Loucy (cell line): ENCODE measurements at regions not wholly inside any gene's neighbourhood (a gene's known extent, or its start where the extent isn't known, plus 50 kb on each side); places are given as distances from the start of the nearest gene placed in this dataset.

Experiments
- H2AFZ ChIP-seq: fragments of 200-600 bp; sonication (generic); 2 replicates; pipeline ENCODE4 v1.6.0; 2016; ENCODE audit warnings: antibody characterized with exemption, mild to moderate bottlenecking, low read length, moderate library complexity
- H3F3A ChIP-seq: fragments of 200-600 bp; 2 replicates; pipeline ENCODE4 v1.6.0; 2016; ENCODE audit warnings: antibody characterized with exemption, low read depth, mild to moderate bottlenecking
- H3K27me3 ChIP-seq: fragments of 200-600 bp; sonication (generic); 2 replicates; pipeline ENCODE4 v1.6.1; 2014; ENCODE audit warnings: low read length, mild to moderate bottlenecking; ENCODE audit not compliant: insufficient read depth, poor library complexity, severe bottlenecking
- H3K36me3 ChIP-seq: fragments of 200-600 bp; sonication (generic); 2 replicates; pipeline ENCODE4 v1.6.1; 2016; ENCODE audit warnings: low read length; ENCODE audit not compliant: insufficient read depth
- H3K4me1 ChIP-seq: fragments of 200-600 bp; sonication (generic); 2 replicates; pipeline ENCODE4 v1.5.1; 2014; ENCODE audit warnings: low read length, mild to moderate bottlenecking; ENCODE audit not compliant: insufficient read depth, poor library complexity, severe bottlenecking
- H3K4me2 ChIP-seq: fragments of 200-600 bp; sonication (generic); 2 replicates; pipeline ENCODE4 v1.6.0; 2014; ENCODE audit warnings: antibody characterized with exemption, low read length, low read depth, mild to moderate bottlenecking; ENCODE audit not compliant: poor library complexity, severe bottlenecking
- H3K4me3 ChIP-seq: fragments of 200-600 bp; sonication (generic); 2 replicates; pipeline ENCODE4 v1.5.1; 2014; ENCODE audit warnings: low read length, mild to moderate bottlenecking, mixed read lengths; ENCODE audit not compliant: poor library complexity, severe bottlenecking
- H3K79me2 ChIP-seq: fragments of 200-600 bp; sonication (generic); 2 replicates; pipeline ENCODE4 v1.6.1; 2014; ENCODE audit warnings: low read length; ENCODE audit not compliant: insufficient read depth
- H3K9ac ChIP-seq: fragments of 200-600 bp; sonication (generic); 2 replicates; pipeline ENCODE4 v1.6.0; 2014; ENCODE audit warnings: mild to moderate bottlenecking, low read depth, low read length, moderate library complexity; ENCODE audit not compliant: poor library complexity, severe bottlenecking
- H3K9me2 ChIP-seq: fragments of 200-600 bp; sonication (generic); replicated peaks from 2 replicates; pipeline ENCODE4 v1.6.1; 2016; ENCODE audit warnings: low read depth, low read length, mixed read lengths
- H3K9me3 ChIP-seq: fragments of 200-600 bp; sonication (generic); 2 replicates; pipeline ENCODE4 v1.6.1; 2014; ENCODE audit warnings: mild to moderate bottlenecking, antibody characterized with exemption, low read length, low read depth; ENCODE audit not compliant: insufficient read depth
- H4K20me1 ChIP-seq: fragments of 200-600 bp; sonication (generic); 2 replicates; pipeline ENCODE4 v1.6.0; 2014; ENCODE audit warnings: antibody characterized with exemption, low read length, mild to moderate bottlenecking; ENCODE audit not compliant: insufficient read depth, poor library complexity, severe bottlenecking
- EZH2phosphoT487 ChIP-seq: fragments of 200-600 bp; IDR thresholded peaks from 2 replicates; pipeline ENCODE4 v1.6.1; 2018; ENCODE audit warnings: antibody characterized with exemption, mild to moderate bottlenecking, moderate library complexity, borderline replicate concordance
- TF ChIP-seq, protein P1 (sequence below): fragments of 200-600 bp; sonication (generic); conservative IDR thresholded peaks from 2 replicates; pipeline ENCODE4 v1.5.1; 2014; ENCODE audit warnings: mild to moderate bottlenecking, antibody characterized with exemption, low read length

DNA sequence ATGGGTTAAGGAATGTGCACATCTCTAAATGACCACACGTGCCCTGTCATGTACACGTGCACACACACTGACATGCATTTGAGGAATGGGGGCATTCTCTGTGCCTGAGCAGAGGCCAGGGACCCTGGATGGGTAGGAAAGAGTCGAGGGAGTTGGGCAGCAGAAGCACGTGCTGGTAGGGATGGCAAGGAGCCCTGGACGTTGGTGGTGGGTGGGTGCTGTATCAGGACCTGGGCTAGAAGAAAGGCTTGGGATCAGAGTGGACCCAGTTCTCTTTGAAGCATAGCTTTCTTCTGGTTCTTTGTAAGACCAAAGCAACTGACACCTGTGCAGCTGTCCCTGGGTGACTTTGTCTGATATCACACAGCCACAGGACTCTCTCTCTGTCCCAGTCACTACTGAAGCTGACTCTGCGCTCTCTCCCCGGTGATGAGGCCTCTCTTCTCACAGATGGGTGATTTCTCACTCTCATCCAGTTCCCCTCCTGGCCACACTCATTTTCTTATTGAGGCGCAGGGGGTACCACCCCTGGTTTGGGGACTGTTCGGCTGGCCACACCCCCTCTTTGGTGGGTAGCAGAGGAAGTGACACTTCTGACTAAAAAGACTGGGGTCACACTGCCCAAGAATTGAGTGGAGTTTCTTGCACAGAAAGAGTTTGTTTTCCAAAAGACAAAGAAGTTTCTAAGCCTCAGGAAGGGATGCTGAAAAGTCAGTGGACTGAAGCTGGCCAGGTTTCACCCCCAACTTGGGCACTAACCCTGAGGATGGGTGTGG is 171.7 kb upstream of the RTL1 start:
- Histone ChIP-seq H3K79me2 (no peaks in the 10 kb centered on the region), H3K4me1 (peaks cover 4% of the 10 kb centered on the region), H2AFZ (no peak overlapping the region), H3K27me3 (no peaks in the 10 kb centered on the region), H3K9ac (no peak overlapping the region), H3K9me3 (no peaks in the 10 kb centered on the region), H4K20me1 (no peaks in the 10 kb centered on the region), H3K9me2 (no peaks in the 10 kb centered on the region), H3K36me3 (no peaks in the 10 kb centered on the region), H3K4me3 (no peak overlapping the region), H3F3A (no peaks in the 10 kb centered on the region), H3K4me2 (no peak overlapping the region)
- TF ChIP-seq EZH2phosphoT487: no peak
- TF ChIP-seq, protein P1, sequence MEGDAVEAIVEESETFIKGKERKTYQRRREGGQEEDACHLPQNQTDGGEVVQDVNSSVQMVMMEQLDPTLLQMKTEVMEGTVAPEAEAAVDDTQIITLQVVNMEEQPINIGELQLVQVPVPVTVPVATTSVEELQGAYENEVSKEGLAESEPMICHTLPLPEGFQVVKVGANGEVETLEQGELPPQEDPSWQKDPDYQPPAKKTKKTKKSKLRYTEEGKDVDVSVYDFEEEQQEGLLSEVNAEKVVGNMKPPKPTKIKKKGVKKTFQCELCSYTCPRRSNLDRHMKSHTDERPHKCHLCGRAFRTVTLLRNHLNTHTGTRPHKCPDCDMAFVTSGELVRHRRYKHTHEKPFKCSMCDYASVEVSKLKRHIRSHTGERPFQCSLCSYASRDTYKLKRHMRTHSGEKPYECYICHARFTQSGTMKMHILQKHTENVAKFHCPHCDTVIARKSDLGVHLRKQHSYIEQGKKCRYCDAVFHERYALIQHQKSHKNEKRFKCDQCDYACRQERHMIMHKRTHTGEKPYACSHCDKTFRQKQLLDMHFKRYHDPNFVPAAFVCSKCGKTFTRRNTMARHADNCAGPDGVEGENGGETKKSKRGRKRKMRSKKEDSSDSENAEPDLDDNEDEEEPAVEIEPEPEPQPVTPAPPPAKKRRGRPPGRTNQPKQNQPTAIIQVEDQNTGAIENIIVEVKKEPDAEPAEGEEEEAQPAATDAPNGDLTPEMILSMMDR: no peak

DNA sequence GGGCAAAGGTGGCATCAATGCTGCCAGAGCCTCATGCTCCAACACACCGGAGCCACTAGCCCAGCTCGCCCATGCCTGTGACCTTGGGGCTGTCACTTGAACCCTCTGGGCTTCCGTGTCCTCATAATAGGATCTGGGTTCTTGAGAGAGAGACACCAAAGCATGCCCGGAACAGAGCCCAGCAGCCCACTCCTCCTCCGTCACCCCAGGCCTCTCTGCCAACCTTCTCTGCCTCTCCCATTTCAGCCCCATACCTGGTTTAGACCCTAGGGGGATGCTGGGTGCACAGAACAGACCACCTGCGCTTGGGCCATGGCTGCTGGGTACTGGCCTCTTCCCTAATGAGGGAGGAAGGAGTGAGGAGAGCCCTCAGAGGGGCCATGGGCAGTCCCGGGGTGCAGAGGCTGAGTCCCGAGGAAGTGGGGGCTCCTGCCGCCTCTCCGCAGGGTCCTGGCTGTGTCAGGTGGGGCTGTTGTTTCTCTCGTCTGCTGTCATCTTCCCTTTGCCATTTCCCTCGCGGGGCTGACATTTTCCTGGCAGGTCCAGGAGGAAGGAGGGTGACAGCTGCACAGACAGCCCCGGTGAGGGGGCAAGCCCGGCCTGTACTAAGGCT is 172.4 kb upstream of the RTL1 start:
- no peaks in the 10 kb centered on the region for H3K36me3 ChIP-seq
- H3K4me1 ChIP-seq: peaks cover 4% of the 10 kb centered on the region
- H2AFZ ChIP-seq: no peak overlapping the region
- H3K9me2 ChIP-seq: no peaks in the 10 kb centered on the region
- no peaks in the 10 kb centered on the region for H3K27me3 ChIP-seq
- H3K9me3 ChIP-seq: no peaks in the 10 kb centered on the region
- no peak overlapping the region for H3K4me3 ChIP-seq
- H3F3A ChIP-seq: no peaks in the 10 kb centered on the region
- TF ChIP-seq EZH2phosphoT487: no peak
- TF ChIP-seq, protein P1: no peak
- H3K4me2 ChIP-seq: no peak overlapping the region
- H3K9ac ChIP-seq: no peak overlapping the region
- H3K79me2 ChIP-seq: no peaks in the 10 kb centered on the region
- H4K20me1 ChIP-seq: no peaks in the 10 kb centered on the region

- Histone ChIP-seq H3K9ac (no peak overlapping the region), H3F3A (no peaks in the 10 kb centered on the region), H3K27me3 (no peaks in the 10 kb centered on the region), H2AFZ (no peak overlapping the region), H4K20me1 (no peaks in the 10 kb centered on the region), H3K4me1 (peaks cover 4% of the 10 kb centered on the region), H3K9me3 (no peaks in the 10 kb centered on the region), H3K4me2 (no peak overlapping the region), H3K4me3 (no peak overlapping the region), H3K9me2 (no peaks in the 10 kb centered on the region), H3K36me3 (no peaks in the 10 kb centered on the region), H3K79me2 (no peaks in the 10 kb centered on the region)
- TF ChIP-seq, protein P1: no peak
Observed at GRCh38 chr14:101076451-101077198, 173.1 kb upstream of the RTL1 start.
